ENCODE measurements at regions not wholly inside any gene's neighbourhood (a gene's known extent, or its start where the extent isn't known, plus 50 kb on each side); places are given as distances from the start of the nearest gene placed in this dataset.

DNA sequence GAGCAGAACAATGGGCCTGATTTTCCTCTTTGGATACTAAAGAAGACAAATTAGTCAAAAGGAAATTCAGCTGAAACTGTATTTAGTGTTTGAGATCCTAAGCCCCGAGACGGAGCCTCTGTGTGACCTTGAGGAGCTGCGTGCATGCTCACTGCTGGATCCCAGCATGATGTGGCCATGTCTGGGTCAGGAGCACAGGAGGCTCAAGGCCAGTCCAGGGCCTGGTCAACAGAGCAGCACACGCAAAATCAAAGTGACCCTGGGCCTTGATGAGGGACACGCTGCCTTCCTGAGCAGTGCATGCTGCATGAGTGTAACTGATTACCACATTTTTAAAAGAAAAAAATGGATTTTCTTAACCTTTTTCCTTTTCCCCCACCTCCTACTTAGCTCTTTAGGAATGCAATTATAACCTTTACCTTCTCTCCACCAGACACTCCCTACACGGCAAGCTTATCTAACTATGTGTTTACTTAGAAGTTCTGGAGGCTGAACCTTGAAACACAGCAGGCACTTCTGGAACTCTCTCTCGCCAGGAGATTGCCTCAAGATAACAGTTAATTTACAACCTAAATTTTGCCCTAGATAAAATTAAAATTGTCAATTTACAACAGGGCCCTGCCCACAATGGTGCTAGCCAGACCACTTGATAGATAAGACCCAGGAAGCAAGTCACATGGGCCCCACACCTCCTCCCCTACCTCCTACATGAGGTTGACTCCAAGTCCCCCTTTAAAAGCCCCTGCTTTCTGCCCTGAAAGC is 144.6 kb downstream of the LRIG2 start:
- DNase-seq (ENCODE audit: extremely low spot score, insufficient read length, low read depth): no peak
- no peak for FAIRE-seq

DNA sequence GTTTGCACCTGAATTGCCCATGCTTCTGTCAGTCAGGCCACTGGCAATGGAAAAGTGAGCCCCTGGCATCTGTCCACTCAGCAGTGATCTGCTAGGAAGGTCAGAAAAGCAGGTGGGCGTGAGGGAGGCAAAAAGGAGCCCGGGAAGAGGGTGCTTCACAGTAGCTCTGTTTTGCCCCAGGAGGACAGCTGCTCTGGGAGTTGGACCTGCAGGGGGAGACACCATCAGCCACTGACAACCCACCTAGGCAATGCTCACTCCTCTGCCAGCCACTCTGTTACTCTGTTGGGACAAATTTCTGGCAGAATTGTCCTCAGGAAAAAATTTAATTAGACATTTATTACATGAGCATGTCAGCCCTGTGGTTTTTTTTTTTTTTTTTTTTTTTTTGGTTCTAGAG is 146.4 kb downstream of the LRIG2 start:
- DNase-seq (ENCODE audit: extremely low spot score, insufficient read length, low read depth) (no peak), FAIRE-seq (no peak)

DNA sequence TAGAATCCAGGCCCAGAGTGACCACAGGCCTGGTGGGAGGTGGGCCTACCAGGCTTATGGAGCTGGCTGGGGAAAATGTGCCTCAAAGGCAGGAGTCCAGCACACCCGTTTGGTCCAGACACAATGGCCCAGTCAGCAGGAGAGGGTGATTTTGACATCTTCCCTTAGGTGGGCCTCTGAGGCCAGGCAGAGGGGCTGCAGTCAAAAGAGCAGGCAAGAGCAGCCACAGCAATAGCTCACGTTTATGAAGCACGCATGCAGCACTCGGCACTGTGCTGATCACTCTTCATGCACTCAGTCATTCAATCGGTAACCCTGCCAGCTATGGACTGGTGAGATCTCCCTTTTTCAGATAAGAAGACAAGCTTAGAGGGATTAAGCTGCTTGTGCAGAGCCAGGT is 146.8 kb downstream of the LRIG2 start:
- DNase-seq (ENCODE audit: extremely low spot score, insufficient read length, low read depth) (no peak), FAIRE-seq (no peak)

DNA sequence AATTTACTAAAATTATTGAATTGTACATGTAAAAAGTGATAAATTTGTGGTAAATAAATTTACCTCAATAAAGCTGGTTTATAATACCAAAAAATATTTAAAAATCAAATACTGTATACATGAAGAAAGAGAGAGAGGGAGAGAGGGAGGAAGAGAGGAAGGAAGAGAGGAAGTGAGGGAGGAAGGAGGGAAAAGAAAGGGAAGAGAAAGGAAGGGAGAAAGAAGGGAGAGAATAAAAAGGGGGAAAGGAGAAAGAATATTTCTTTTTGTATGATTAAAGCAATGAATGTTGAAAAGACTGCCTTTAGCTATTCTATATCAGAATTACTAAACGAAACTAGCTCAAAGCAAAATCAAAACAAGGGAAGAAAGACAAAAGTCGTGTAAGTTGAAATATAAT is 150.0 kb downstream of the LRIG2 start:
- DNase-seq (ENCODE audit: extremely low spot score, insufficient read length, low read depth) (no peak), FAIRE-seq (no peak)

DNA sequence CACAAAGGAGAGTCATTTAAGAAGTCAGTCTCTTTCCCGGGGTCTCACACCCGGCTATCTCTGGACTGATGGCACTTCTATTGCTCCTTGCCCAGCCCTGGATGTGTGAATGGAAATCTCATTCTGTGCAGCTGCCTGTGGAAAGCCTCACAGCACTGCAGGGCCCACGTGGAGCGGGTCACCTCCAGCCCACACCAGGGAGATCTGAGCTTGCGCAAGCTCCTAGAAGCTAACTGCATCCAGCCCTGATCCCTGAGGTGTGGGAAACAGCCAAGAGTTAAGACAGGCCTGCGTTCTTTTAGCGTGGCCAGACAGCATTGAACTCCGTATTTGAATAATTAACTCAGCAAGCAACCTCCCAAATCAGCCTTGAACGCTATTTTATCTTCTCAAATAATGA is 150.5 kb downstream of the LRIG2 start:
- no peak for FAIRE-seq
- DNase-seq (ENCODE audit: extremely low spot score, insufficient read length, low read depth): no peak

DNA sequence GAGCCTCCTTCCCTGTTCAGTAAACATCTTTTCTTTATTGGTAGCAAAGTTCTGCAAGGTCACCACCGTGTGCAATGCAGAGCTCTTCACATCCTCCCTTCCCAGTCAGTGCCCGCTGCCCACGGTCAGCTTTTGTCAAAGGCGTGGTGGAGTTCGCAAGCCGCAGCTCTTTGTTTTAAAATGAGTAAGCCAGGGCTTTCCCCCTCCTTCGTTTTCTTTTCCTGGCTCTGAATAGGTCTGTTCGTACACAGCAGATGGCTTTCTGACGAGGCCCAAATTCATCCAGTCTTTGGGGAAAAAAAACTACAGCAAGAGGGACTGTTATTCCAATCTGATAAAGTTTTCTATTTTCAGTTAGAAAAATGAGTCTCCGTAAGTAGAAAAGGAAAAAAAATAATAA is 153.2 kb downstream of the LRIG2 start:
- DNase-seq (ENCODE audit: extremely low spot score, insufficient read length, low read depth): peak; percentile 3

DNA sequence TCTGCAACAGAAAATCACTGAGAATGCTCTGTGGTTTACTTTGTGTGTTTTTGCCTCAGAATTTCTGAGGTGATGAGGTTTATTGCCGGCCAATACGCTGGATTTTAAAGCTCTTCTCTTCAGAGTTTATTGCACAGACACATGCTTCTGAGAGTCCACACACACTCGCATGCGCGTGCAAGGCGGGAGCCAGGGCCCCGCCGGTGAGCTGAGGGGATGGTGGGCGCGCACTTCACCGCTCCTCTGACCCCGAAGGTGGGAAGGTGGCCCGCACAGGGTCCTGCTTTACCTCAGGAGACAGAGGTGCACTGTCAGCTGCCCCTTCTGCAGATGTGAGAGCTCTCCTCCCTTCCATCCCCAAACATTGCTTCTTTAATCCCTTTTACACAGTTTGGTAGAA is 158.4 kb upstream of the MAGI3 start:
- no peak for FAIRE-seq
- DNase-seq (ENCODE audit: extremely low spot score, insufficient read length, low read depth): no peak

More for the DNA sequence above, 153.2 kb downstream of the LRIG2 start:
- peak; percentile 50 for FAIRE-seq

DNA sequence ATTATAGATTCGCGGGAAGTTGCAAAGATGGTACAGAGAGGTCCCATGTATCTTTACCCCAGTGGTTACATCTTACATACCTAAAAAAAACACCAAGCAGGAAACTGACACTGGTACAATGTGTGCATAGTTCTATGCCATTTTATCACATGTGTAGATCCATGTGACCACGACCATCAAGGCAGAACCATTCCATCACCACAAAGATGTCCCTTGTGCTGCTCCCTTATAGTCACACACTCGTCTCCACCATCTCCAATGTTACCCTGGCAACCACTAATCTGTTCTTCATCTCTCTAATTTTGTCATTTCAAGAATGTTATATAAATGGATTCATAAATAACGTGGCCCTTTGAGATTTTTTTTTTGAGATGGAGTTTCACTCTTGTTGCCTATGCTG is 156.9 kb upstream of the MAGI3 start:
- no peak for DNase-seq (ENCODE audit: extremely low spot score, insufficient read length, low read depth)
- FAIRE-seq: no peak

DNA sequence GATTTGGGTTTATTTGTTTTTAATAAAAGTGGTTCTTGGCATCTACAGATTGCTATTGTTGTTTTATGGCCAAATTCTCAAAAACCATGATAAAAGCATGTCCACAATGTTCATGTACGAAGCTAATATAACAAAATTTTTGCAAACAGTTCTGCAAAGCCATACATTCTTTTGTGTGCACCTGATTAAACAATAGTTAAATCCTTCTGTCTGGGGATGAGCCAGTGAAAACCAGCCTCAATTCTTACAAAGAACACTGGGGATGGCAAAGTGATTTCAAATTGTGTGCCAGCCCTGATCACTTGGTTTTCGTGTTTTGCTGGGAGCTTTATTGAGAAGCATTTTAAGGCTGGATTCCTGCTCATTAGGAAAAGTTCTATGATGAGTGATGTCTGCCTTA is 149.1 kb upstream of the MAGI3 start:
- DNase-seq (ENCODE audit: extremely low spot score, insufficient read length, low read depth) (no peak), FAIRE-seq (no peak)

DNA sequence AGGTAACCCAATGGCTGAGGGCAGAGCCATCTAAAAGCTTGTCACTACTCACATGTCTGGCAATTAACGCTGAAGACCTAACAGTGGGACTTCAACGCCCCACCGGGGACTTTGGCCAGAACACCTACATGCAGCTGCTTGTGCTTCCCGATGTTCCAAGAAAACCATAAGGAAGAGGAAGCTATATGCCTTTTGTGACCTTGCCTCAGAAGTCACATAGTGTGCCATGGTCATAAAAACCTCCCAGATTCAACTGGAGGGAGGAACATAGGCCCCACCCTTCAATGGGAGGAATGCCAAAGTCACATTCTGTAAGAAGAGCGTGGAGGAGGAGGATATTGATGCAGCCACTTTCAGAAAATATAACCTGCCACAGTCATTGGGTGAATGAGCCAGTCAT is 147.8 kb upstream of the MAGI3 start:
- no peak for DNase-seq (ENCODE audit: extremely low spot score, insufficient read length, low read depth)

DNA sequence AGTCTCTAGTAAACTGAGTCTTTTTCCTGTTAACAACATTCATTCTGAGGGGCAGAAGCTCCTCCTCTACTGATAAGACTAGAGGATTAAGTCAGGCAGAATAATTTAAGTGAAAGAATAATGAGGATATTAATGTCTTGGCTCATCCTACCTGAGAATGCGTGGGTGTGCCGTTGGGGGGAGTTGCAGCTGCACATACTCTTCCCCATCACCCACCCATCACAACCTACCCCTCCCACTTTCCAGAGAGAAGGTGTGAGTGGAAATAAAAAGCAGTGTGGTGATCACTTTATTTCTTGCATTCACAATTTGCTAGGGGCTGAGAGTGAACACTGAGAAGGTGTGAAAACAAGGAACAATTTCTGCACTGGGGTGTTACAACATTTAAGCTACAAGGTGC is 146.8 kb upstream of the MAGI3 start:
- DNase-seq (ENCODE audit: extremely low spot score, insufficient read length, low read depth): no peak
- FAIRE-seq: no peak

More for the DNA sequence above, 147.8 kb upstream of the MAGI3 start:
- FAIRE-seq: no peak

DNA sequence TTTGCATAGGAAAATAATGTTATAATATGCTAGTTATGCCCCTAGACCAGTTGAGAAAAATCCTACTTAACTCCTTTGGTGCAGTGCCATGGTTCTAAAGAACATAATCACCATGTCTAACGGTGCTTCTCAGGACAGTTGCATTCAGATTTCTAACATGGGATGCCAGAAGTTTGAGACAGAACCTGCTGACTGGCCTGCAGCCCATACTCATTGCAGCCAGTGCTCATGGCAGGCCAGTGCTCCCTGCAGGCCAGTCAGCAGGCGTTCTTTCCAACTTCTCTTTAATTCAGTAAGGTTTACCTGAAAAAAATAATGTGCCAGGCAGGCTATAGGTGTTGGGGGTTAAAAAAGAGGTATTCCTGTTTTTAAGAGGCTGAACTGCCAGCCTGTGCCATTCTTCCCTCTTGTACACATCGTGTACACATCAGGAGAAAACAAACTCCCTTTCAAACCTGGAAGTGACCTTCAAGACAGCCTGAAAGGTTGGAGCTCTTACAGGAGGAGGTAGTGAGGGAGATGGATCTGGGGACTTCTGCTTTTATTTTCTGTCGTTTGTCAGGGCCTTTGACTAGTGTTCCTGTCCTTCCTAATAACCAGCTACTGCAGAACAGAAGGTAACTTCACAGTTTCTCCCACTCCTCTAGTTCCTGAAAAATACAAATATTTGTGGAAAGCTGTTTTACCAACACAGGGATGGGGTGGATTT is 146.0 kb upstream of the MAGI3 start:
- no peak for FAIRE-seq
- no peak for DNase-seq (ENCODE audit: extremely low spot score, insufficient read length, low read depth)

DNA sequence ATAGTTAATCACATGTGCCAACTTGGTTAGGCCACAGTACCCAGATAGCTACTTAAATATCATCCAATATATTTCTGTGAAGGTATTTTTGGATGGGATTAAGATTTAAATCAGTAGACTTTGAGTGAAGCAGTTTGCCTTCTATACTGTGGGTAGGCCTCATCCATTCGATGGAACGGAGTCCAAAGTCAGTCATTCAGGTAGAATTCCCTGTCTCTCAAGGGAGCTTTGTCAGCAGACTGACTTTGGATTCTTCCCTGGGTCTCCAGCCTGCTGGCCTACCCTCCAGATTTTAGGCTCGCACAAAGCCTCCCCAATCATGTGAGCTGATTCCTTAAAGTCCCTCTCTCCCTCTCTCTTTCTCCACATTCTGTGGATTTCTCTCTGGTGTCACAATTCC is 145.1 kb upstream of the MAGI3 start:
- FAIRE-seq (no peak), DNase-seq (ENCODE audit: extremely low spot score, insufficient read length, low read depth) (no peak)

DNA sequence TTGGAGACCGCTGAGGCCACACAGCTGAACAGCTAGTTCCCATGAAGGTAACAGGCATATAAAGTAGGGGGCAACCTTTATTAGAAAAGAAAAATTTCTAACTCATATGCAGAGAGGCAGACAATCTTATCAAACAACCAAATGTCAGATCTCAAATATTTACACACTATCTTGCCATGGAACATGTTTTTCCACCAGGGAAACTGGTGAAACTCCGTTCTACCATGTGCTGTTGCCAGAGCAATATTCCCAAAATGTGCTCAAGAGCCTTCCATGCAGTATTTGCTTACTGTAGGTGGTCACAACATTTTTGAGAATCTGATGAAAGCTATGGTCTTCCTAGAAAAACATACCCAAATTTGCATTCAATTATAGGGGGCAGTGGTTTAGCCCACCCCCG is 143.4 kb upstream of the MAGI3 start:
- DNase-seq (ENCODE audit: extremely low spot score, insufficient read length, low read depth) (no peak), FAIRE-seq (no peak)

DNA sequence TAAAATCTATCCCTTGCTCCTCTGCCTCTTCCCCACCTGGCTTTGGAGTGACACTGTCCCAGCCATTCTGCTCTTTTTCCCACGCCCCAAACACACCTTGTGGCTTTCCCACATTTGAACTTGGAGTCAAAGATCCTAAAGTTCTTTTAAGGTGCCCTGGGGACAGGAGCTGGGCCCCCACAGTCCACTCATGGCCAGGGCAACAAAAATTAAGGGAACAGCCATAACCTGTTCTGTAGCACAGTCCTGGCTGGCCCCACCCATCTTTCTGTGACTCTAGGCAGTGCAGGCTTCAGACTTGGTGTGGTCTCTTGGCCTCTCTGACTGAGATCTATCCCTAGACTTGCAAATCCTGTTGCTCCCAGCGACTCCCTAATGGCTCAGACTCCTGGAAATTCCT is 143.0 kb upstream of the MAGI3 start:
- FAIRE-seq (no peak), DNase-seq (ENCODE audit: extremely low spot score, insufficient read length, low read depth) (no peak)

DNA sequence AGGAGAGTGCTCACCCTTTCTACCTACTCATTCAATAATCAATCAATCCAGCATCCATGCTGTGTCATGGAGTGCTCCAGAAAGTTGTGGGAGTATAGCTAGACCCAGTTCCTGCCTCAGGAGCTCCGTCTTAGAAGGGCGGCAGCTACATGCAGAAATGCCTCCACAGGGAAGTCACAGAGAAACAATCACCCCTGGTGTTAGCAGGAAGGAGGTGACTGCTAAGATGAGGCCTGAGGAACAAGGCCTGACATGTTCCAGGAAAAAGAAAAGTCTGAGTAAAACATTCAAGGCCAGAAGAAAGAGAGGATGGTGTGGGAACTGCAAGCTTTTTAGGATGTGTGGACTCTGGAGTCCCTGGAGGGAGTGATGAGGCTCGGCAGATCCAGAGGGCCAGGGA is 142.5 kb upstream of the MAGI3 start:
- no peak for FAIRE-seq

DNA sequence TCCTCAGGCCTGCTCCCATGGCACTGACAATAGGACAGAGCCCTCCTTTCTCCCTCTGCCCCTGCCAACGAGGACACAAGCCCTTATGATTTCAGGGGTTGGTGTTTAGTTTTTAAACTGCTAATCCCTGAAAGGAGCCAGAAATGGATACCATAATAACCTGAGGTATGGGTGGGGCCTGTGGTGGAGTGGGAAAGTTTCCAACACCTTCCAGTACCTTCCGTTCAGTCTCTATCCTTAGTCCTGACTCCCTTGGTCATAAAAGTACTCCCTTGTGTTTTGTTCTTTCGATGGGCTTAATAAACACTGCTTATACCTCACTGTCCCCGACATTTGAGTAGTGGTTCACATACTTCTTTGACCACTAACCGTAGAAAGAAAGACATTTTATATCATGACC is 141.8 kb upstream of the MAGI3 start:
- DNase-seq (ENCODE audit: extremely low spot score, insufficient read length, low read depth) (no peak), FAIRE-seq (no peak)

More for the DNA sequence above, 142.5 kb upstream of the MAGI3 start:
- no peak for DNase-seq (ENCODE audit: extremely low spot score, insufficient read length, low read depth)

DNA sequence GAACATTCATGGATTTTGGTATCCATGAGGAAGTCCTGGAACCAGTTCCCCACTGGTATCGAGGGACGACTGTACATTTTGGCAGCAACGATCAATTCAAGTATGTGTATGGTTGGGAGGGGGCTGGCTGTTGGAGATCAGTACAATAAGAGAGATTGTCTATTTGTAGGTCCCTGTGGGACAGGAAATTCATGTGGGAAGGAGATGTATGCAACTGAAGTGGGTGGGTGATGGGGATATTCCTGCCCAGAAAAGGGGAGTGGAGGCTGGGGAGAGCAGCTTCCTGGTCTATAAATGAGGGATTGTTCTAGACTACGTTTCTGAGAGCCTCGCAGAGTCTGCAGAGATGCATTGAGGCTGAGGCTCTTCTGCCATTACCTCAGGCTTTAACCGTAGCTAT is 140.2 kb upstream of the MAGI3 start:
- no peak for FAIRE-seq
- no peak for DNase-seq (ENCODE audit: extremely low spot score, insufficient read length, low read depth)

DNA sequence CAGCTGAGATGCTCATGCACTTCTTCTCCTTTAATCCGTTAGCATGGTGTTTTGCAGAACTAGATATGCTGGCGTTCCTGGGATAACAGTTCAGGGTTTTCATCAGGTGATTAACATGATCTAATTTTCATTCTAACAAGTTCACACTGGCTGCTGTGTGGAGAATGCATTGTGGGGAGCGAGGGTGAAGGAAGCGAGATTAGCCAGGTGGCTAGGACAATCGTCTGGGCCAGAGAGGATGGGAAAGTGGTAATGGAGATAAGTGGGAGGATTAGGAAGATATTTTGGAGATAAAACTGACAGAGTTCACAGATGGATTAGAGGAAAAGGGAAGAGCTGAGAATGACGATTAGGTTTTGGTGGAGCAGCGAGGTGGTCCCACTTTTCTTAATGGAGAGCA is 138.1 kb upstream of the MAGI3 start:
- no peak for FAIRE-seq
- no peak for DNase-seq (ENCODE audit: extremely low spot score, insufficient read length, low read depth)

DNA sequence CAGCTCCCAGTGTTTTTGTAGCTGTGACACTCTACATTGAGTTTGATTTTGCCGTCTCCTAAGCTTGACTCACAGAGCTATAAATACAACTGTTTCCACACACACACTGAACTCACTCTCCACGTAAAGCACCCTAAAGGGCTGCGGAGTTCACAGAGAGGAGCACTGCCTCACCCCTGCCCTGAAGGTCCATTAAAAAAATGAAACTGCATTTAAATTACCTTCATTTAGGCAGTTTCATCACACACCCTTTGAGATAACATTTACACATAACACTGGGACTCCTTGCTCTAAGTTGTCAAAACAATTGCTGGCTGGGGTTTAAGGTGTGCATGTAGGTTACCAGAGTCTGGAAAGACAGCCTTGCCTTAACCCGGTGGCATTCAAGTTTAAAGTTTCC is 137.1 kb upstream of the MAGI3 start:
- no peak for DNase-seq (ENCODE audit: extremely low spot score, insufficient read length, low read depth)
- no peak for FAIRE-seq

DNA sequence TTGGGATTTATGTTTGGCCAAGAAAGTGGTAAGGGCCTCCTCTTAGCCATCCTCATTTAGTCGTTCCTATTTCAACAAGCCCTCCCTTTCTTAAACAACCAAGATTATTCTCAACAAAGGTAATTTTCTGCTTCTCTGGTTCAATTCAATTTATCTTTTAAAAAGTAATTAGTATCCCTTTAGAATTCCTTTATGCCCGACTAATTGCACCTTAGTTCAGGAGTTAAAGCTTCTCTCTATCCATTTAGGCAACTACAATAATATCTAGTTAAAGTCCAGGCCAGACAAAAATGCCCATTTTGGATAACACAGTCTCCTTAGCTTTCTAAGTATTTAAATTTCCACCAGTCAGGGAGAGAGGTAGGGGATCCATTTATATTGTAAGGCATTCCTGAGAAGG is 136.7 kb upstream of the MAGI3 start:
- DNase-seq (ENCODE audit: extremely low spot score, insufficient read length, low read depth): no peak
- FAIRE-seq: no peak

All from GM18507 (cell line).